ENCODE measurements at regions not wholly inside any gene's neighbourhood (a gene's known extent, or its start where the extent isn't known, plus 50 kb on each side); places are given as distances from the start of the nearest gene placed in this dataset.

DNA sequence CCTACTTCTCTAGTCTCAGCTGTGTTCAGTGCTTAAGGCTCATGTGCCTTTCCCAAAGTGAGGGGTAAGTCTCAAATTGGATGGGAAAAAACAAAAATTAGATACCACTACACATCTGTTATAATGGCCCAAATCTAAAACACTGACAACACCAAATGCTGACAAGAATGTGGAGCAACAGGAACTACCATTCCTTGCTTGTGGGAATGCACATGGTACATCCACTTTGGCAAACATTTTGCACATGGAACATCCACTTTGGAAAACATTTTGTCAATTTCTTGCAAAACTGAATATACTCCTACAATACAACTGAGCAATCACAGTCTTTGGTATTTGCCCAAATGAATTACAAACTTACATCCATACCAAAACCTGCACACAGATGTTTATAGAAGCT is 109.3 kb downstream of the TENT5A start:
- TF ChIP-seq CTCF (IDR thresholded peaks at IDR 0.05) (no peak), POLR2A (IDR thresholded peaks at IDR 0.05) (no peak)

Measured in testis (tissue), 2 donors.